DOHH2 (cell line): ENCODE measurements at regions not wholly inside any gene's neighbourhood (a gene's known extent, or its start where the extent isn't known, plus 50 kb on each side); places are given as distances from the start of the nearest gene placed in this dataset.

Source experiments
- H3F3A ChIP-seq: fragments of 200-600 bp; sonication (generic), shearing (Covaris generic); 2 replicates; pipeline ENCODE4 v1.6.0; 2016; ENCODE audit warnings: antibody characterized with exemption, mild to moderate bottlenecking; ENCODE audit not compliant: control insufficient read depth, insufficient read depth
- H3K27ac ChIP-seq: fragments of 200-600 bp; sonication (generic); 2 replicates; pipeline ENCODE4 v1.5.1; 2014; ENCODE audit warnings: low read depth, mild to moderate bottlenecking, low read length, moderate library complexity
- H3K27me3 ChIP-seq: fragments of 200-600 bp; sonication (generic); 2 replicates; pipeline ENCODE4 v1.6.1; 2014; ENCODE audit warnings: mild to moderate bottlenecking, low read length, mixed read lengths; ENCODE audit not compliant: control insufficient read depth
- H3K36me3 ChIP-seq: fragments of 200-600 bp; sonication (generic); 2 replicates; pipeline ENCODE4 v1.6.1; 2014; ENCODE audit warnings: mild to moderate bottlenecking, low read length, moderate library complexity, mixed read lengths; ENCODE audit not compliant: control insufficient read depth
- H3K4me1 ChIP-seq: fragments of 200-600 bp; sonication (generic); 2 replicates; pipeline ENCODE4 v1.6.1; 2014; ENCODE audit warnings: mild to moderate bottlenecking, low read length, mixed read lengths; ENCODE audit not compliant: control insufficient read depth
- H3K4me2 ChIP-seq: fragments of 200-600 bp; sonication (generic); 2 replicates; pipeline ENCODE4 v1.6.0; 2014; ENCODE audit warnings: mild to moderate bottlenecking, low read length, moderate library complexity
- H3K4me3 ChIP-seq: fragments of 200-600 bp; sonication (generic); 2 replicates; pipeline ENCODE4 v1.5.1; 2014; ENCODE audit warnings: mild to moderate bottlenecking, low read length, mixed read lengths
- H3K79me2 ChIP-seq: fragments of 200-600 bp; sonication (generic); 2 replicates; pipeline ENCODE4 v1.6.1; 2014; ENCODE audit warnings: mild to moderate bottlenecking, low read length, mixed read lengths; ENCODE audit not compliant: control insufficient read depth
- H3K9me2 ChIP-seq: fragments of 200-600 bp; sonication (generic); replicated peaks from 2 replicates; pipeline ENCODE4 v1.6.1; 2014; ENCODE audit warnings: mild to moderate bottlenecking, low read length, mixed read lengths; ENCODE audit not compliant: control insufficient read depth
- H3K9me3 ChIP-seq: fragments of 200-600 bp; sonication (generic); 2 replicates; pipeline ENCODE4 v1.6.1; 2014; ENCODE audit warnings: antibody characterized with exemption, low read length, mixed read lengths; ENCODE audit not compliant: control insufficient read depth, insufficient read depth
- H4K20me1 ChIP-seq: fragments of 200-600 bp; sonication (generic); 2 replicates; pipeline ENCODE4 v1.6.0; 2014; ENCODE audit warnings: low read depth, mild to moderate bottlenecking, antibody characterized with exemption, low read length, moderate library complexity; ENCODE audit not compliant: control insufficient read depth, insufficient read depth
- CTCF ChIP-seq: fragments of 200-600 bp; sonication (generic); IDR thresholded peaks from one replicate; pipeline ENCODE4 v1.5.1; 2014; ENCODE audit warnings: antibody characterized with exemption, mild to moderate bottlenecking, low read depth, low read length; ENCODE audit not compliant: poor library complexity, severe bottlenecking
- EZH2phosphoT487 ChIP-seq: fragments of 200-600 bp; sonication (generic); IDR thresholded peaks from 2 replicates; pipeline ENCODE4 v1.6.1; 2017; ENCODE audit warnings: borderline replicate concordance, mild to moderate bottlenecking, antibody characterized with exemption, low read length, moderate library complexity, mixed read lengths

GRCh38 chr18:4641771-4642368 is 186.8 kb upstream of the DLGAP1 start:
- Histone ChIP-seq H3K9me3 (no peaks in the 10 kb centered on the region), H3K4me1 (peaks cover 61% of the 10 kb centered on the region), H3K27ac (no peak overlapping the region), H3K4me2 (no peak overlapping the region), H3K4me3 (no peak overlapping the region), H3K79me2 (no peaks in the 10 kb centered on the region), H3F3A (peaks cover 18% of the 10 kb centered on the region), H3K27me3 (no peaks in the 10 kb centered on the region), H3K36me3 (peaks cover 3% of the 10 kb centered on the region; the same call in 1 of the 2 replicates), H4K20me1 (no peaks in the 10 kb centered on the region), H3K9me2 (no peaks in the 10 kb centered on the region)
- TF ChIP-seq EZH2phosphoT487 (no peak), CTCF (no peak)

GRCh38 chr18:4640349-4641012 is 185.4 kb upstream of the DLGAP1 start:
- Histone ChIP-seq H3K9me2 (no peaks in the 10 kb centered on the region), H4K20me1 (no peaks in the 10 kb centered on the region), H3K27me3 (no peaks in the 10 kb centered on the region), H3K4me1 (peaks cover 65% of the 10 kb centered on the region), H3K4me3 (peak overlapping the region; percentile 59), H3F3A (peaks cover 18% of the 10 kb centered on the region), H3K79me2 (no peaks in the 10 kb centered on the region), H3K9me3 (no peaks in the 10 kb centered on the region), H3K4me2 (peak overlapping the region; percentile 75), H3K27ac (peak overlapping the region; percentile 95), H3K36me3 (peaks cover 3% of the 10 kb centered on the region; the same call in 1 of the 2 replicates)
- TF ChIP-seq CTCF = no peak
- no peak for TF ChIP-seq EZH2phosphoT487

- H3K27me3 ChIP-seq = no peaks in the 10 kb centered on the region
- H3K27ac ChIP-seq = peak overlapping the region; percentile 95
- H3F3A ChIP-seq = peaks cover 18% of the 10 kb centered on the region
- no peaks in the 10 kb centered on the region for H3K9me3 ChIP-seq
- peaks cover 65% of the 10 kb centered on the region for H3K4me1 ChIP-seq
- H3K9me2 ChIP-seq = no peaks in the 10 kb centered on the region
- H3K36me3 ChIP-seq = peaks cover 3% of the 10 kb centered on the region; the same call in 1 of the 2 replicates
- no peaks in the 10 kb centered on the region for H4K20me1 ChIP-seq
- peak overlapping the region; percentile 59 for H3K4me3 ChIP-seq
- no peaks in the 10 kb centered on the region for H3K79me2 ChIP-seq
- no peak for TF ChIP-seq CTCF
- TF ChIP-seq EZH2phosphoT487 = no peak
- H3K4me2 ChIP-seq = peak overlapping the region; percentile 75
Measured at GRCh38 chr18:4639628-4640310, 184.7 kb upstream of the DLGAP1 start.
